ENCODE measurements at regions not wholly inside any gene's neighbourhood (a gene's known extent, or its start where the extent isn't known, plus 50 kb on each side); places are given as distances from the start of the nearest gene placed in this dataset.
"Not testable (repeated sequence)": the region's sequence is repeated elsewhere in the genome, so short reads cannot be mapped to it uniquely, and the experiment has no call there.

GRCh38 chr17:77629284-77629683, 329.2 kb upstream of the TNRC6C start:
- H4K20me1 ChIP-seq (replicated peaks in 1 of 2; ENCODE audit: control insufficient read depth in 1 of 2, insufficient read depth in 2 of 2, low read length in 2 of 2); H3K4me1 ChIP-seq (replicated peaks in 1 of 4; ENCODE audit: control insufficient read depth in 3 of 4, insufficient read depth in 4 of 4, low read length in 3 of 4); H3K4ac ChIP-seq (replicated peaks; ENCODE audit: insufficient read length, low read depth, low read length); H3K9me3 ChIP-seq (ENCODE audit: insufficient read depth in 2 of 2, low read depth in 1 of 2, low read length in 1 of 2); DNase-seq (ENCODE audit: low read depth in 1 of 2, low spot score in 2 of 2); H3K9ac ChIP-seq (replicated peaks in 1 of 4; ENCODE audit: extremely low read depth in 1 of 4, low read depth in 3 of 4, low read length in 3 of 4); H3K56ac ChIP-seq (replicated peaks; ENCODE audit: insufficient read length, low read depth, low read length); H4K91ac ChIP-seq (replicated peaks; ENCODE audit: insufficient read length, low read length); H3K27ac ChIP-seq (ENCODE audit: low read depth, low read length); H3K27me3 ChIP-seq (replicated peaks in 1 of 4; ENCODE audit: control insufficient read depth in 3 of 4, extremely low read depth in 1 of 4, insufficient read depth in 3 of 4, low read length in 3 of 4); FAIRE-seq; H4K5ac ChIP-seq (ENCODE audit: insufficient read length, low read depth, low read length); H3K23me2 ChIP-seq (ENCODE audit: low read depth, low read length); H2AFZ ChIP-seq (ENCODE audit: low read length); H4K8ac ChIP-seq (ENCODE audit: extremely low read depth, insufficient read depth, low read length); H3K23ac ChIP-seq (ENCODE audit: insufficient read length); H2BK15ac ChIP-seq (ENCODE audit: low read length); POLR2A ChIA-PET (ENCODE audit: partially characterized antibody); H3K4me2 ChIP-seq (ENCODE audit: insufficient read depth in 1 of 2, low read depth in 2 of 2, low read length in 2 of 2); H3K79me1 ChIP-seq (ENCODE audit: low read depth, low read length); H2BK5ac ChIP-seq (ENCODE audit: low read depth, low read length); H3K18ac ChIP-seq (ENCODE audit: extremely low read depth, low read length); H2BK20ac ChIP-seq (ENCODE audit: low read length); H2BK120ac ChIP-seq (replicated peaks; ENCODE audit: low read depth, low read length); H2BK12ac ChIP-seq (ENCODE audit: low read depth, low read length); H3K36me3 ChIP-seq (ENCODE audit: control insufficient read depth in 2 of 4, insufficient read depth in 4 of 4, low read length in 3 of 4); H3K79me2 ChIP-seq (ENCODE audit: control insufficient read depth in 1 of 2, insufficient read depth in 2 of 2, low read length in 2 of 2); H3K14ac ChIP-seq (ENCODE audit: insufficient read length); H2AK5ac ChIP-seq (ENCODE audit: low read depth, low read length); H3K4me3 ChIP-seq (ENCODE audit: extremely low read depth in 1 of 4, insufficient read depth in 2 of 4, low read depth in 3 of 4, low read length in 4 of 4): not testable (repeated sequence)
- CTCF ChIA-PET (ENCODE audit: partially characterized antibody) = interaction anchor here (1.1 kb wide), 1 partner anchor 86 kb away, joined by 3 read pairs; no protein-coding TSS in a partner anchor
- 93% methylated on average over 2 of the region's 2 CpGs; no CpG with 5 or more reads in 1 of the 2 experiments for WGBS, 2 experiments (ENCODE audit: extremely low coverage in 1 of 2, insufficient coverage in 1 of 2, insufficient read length in 1 of 2, insufficient replicate concordance in 2 of 2, low coverage in 1 of 2, low lambda C conversion rate in 2 of 2, missing lambda C conversion rate in 1 of 2)
